ENCODE measurements at regions not wholly inside any gene's neighbourhood (a gene's known extent, or its start where the extent isn't known, plus 50 kb on each side); places are given as distances from the start of the nearest gene placed in this dataset.

- no peaks in the 10 kb centered on the region for H4K20me1 ChIP-seq (ENCODE audit: insufficient read depth, low read length)
- H3K9ac ChIP-seq (ENCODE audit: low read length), result no peak overlapping the region
- FAIRE-seq, result no peak
- H3K27ac ChIP-seq (ENCODE audit: low read depth, low read length), result no peak overlapping the region
- H3K4me1 ChIP-seq (ENCODE audit: insufficient read depth, low read length), result peaks cover 4% of the 10 kb centered on the region
- no peak overlapping the region for H3K27ac Mint-ChIP-seq (ENCODE audit: unreplicated experiment)
- no peak overlapping the region for H3K4me3 Mint-ChIP-seq (ENCODE audit: unreplicated experiment)
- no peaks in the 10 kb centered on the region for H3K9me3 ChIP-seq (ENCODE audit: insufficient read depth, low read depth, low read length)
- H3K36me3 Mint-ChIP-seq (ENCODE audit: low read depth, unreplicated experiment), result no peaks in the 10 kb centered on the region
- H3K4me2 ChIP-seq (ENCODE audit: low read length), result no peak overlapping the region
- TF ChIP-seq EZH2 (IDR thresholded peaks at IDR 0.05; ENCODE audit: insufficient read depth, low read length), result no peak
- TF ChIP-seq CTCF (IDR thresholded peaks at IDR 0.05; ENCODE audit: insufficient read depth, low read depth, low read length), result no peak
- no peak overlapping the region for H2AFZ ChIP-seq (ENCODE audit: low read depth, low read length)
- no peaks in the 10 kb centered on the region for H3K79me2 ChIP-seq (ENCODE audit: insufficient read depth, low read length)
- H3K36me3 ChIP-seq (ENCODE audit: insufficient read depth, low read length), result no peaks in the 10 kb centered on the region
- H3K9me3 Mint-ChIP-seq (ENCODE audit: unreplicated experiment), result peaks cover 14% of the 10 kb centered on the region
- H3K4me3 ChIP-seq (ENCODE audit: insufficient read depth, low read depth, low read length), result no peak overlapping the region
- no peaks in the 10 kb centered on the region for H3K27me3 Mint-ChIP-seq (ENCODE audit: low read depth, unreplicated experiment)
- no peaks in the 10 kb centered on the region for H3K27me3 ChIP-seq (ENCODE audit: insufficient read depth, low read length)
- peaks cover 12% of the 10 kb centered on the region for H3K4me1 Mint-ChIP-seq (ENCODE audit: low read depth, unreplicated experiment)
- no peak for DNase-seq (ENCODE audit: low read depth)
Observed at GRCh38 chr4:160127211-160127610, 1024.3 kb downstream of the RAPGEF2 start.

- no peaks in the 10 kb centered on the region for H3K9me3 ChIP-seq (ENCODE audit: insufficient read depth, low read depth, low read length)
- H3K9ac ChIP-seq (ENCODE audit: low read length), result no peak overlapping the region
- Mint-ChIP-seq H3K27ac (ENCODE audit: unreplicated experiment) (peak overlapping the region; percentile 75), H3K9me3 (ENCODE audit: unreplicated experiment) (peaks cover 17% of the 10 kb centered on the region), H3K4me1 (ENCODE audit: low read depth, unreplicated experiment) (peaks cover 12% of the 10 kb centered on the region), H3K27me3 (ENCODE audit: low read depth, unreplicated experiment) (no peaks in the 10 kb centered on the region), H3K36me3 (ENCODE audit: low read depth, unreplicated experiment) (no peaks in the 10 kb centered on the region), H3K4me3 (ENCODE audit: unreplicated experiment) (no peak overlapping the region)
- TF ChIP-seq EZH2 (IDR thresholded peaks at IDR 0.05; ENCODE audit: insufficient read depth, low read length), result no peak
- no peak for TF ChIP-seq CTCF (IDR thresholded peaks at IDR 0.05; ENCODE audit: insufficient read depth, low read depth, low read length)
- H3K4me3 ChIP-seq (ENCODE audit: insufficient read depth, low read depth, low read length), result no peak overlapping the region
- no peak for FAIRE-seq
- DNase-seq (ENCODE audit: low read depth), result peak; percentile 60
- peaks cover 4% of the 10 kb centered on the region for H3K4me1 ChIP-seq (ENCODE audit: insufficient read depth, low read length)
- H4K20me1 ChIP-seq (ENCODE audit: insufficient read depth, low read length), result no peaks in the 10 kb centered on the region
- no peak overlapping the region for H3K4me2 ChIP-seq (ENCODE audit: low read length)
- no peaks in the 10 kb centered on the region for H3K79me2 ChIP-seq (ENCODE audit: insufficient read depth, low read length)
- no peaks in the 10 kb centered on the region for H3K27me3 ChIP-seq (ENCODE audit: insufficient read depth, low read length)
- no peak overlapping the region for H2AFZ ChIP-seq (ENCODE audit: low read depth, low read length)
- H3K36me3 ChIP-seq (ENCODE audit: insufficient read depth, low read length), result no peaks in the 10 kb centered on the region
- H3K27ac ChIP-seq (ENCODE audit: low read depth, low read length), result peak overlapping the region; percentile 20
Observed at GRCh38 chr4:160129439-160129838, 1026.6 kb downstream of the RAPGEF2 start.

- H3K79me2 ChIP-seq (ENCODE audit: insufficient read depth, low read length), result no peaks in the 10 kb centered on the region
- no peaks in the 10 kb centered on the region for H3K4me1 ChIP-seq (ENCODE audit: insufficient read depth, low read length)
- peaks cover 12% of the 10 kb centered on the region for H3K9me3 Mint-ChIP-seq (ENCODE audit: unreplicated experiment)
- H4K20me1 ChIP-seq (ENCODE audit: insufficient read depth, low read length), result no peaks in the 10 kb centered on the region
- no peak for FAIRE-seq
- H3K9ac ChIP-seq (ENCODE audit: low read length), result no peak overlapping the region
- no peaks in the 10 kb centered on the region for H3K4me1 Mint-ChIP-seq (ENCODE audit: low read depth, unreplicated experiment)
- H3K36me3 Mint-ChIP-seq (ENCODE audit: low read depth, unreplicated experiment), result no peaks in the 10 kb centered on the region
- H2AFZ ChIP-seq (ENCODE audit: low read depth, low read length), result no peak overlapping the region
- no peaks in the 10 kb centered on the region for H3K9me3 ChIP-seq (ENCODE audit: insufficient read depth, low read depth, low read length)
- H3K27me3 Mint-ChIP-seq (ENCODE audit: low read depth, unreplicated experiment), result no peaks in the 10 kb centered on the region
- no peak overlapping the region for H3K4me2 ChIP-seq (ENCODE audit: low read length)
- H3K4me3 Mint-ChIP-seq (ENCODE audit: unreplicated experiment), result no peak overlapping the region
- no peak overlapping the region for H3K27ac ChIP-seq (ENCODE audit: low read depth, low read length)
- TF ChIP-seq EZH2 (IDR thresholded peaks at IDR 0.05; ENCODE audit: insufficient read depth, low read length) (no peak), CTCF (IDR thresholded peaks at IDR 0.05; ENCODE audit: insufficient read depth, low read depth, low read length) (no peak)
- no peak for DNase-seq (ENCODE audit: low read depth)
- H3K4me3 ChIP-seq (ENCODE audit: insufficient read depth, low read depth, low read length), result no peak overlapping the region
- no peaks in the 10 kb centered on the region for H3K27me3 ChIP-seq (ENCODE audit: insufficient read depth, low read length)
- H3K27ac Mint-ChIP-seq (ENCODE audit: unreplicated experiment), result no peak overlapping the region
- H3K36me3 ChIP-seq (ENCODE audit: insufficient read depth, low read length), result no peaks in the 10 kb centered on the region
Observed at GRCh38 chr4:160136021-160136420, 1033.1 kb downstream of the RAPGEF2 start.
